DMS153 (cell line): ENCODE measurements at regions not wholly inside any gene's neighbourhood (a gene's known extent, or its start where the extent isn't known, plus 50 kb on each side); places are given as distances from the start of the nearest gene placed in this dataset.

ENCODE experiments used
- DNase-seq: peaks from one replicate; lab custom pipeline; 2025; lab: John Stamatoyannopoulos, UW

DNA sequence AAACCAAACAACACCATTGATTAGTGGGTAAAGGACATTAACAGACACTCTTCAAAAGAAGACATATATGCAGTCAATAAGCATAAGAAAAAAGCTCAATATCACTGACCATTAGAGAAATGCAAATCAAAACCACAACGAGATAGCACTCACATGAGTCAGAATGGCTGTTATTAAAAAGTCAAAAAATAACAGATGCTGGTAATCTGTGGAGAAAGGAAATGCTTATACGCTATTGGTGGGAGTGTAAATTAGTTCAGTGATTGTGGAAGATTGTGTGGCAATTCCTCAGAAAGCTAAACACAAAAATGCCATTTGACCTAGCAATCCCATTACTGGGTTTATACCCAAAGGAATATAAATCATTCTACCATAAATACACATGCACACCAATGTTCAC lies 182.6 kb downstream of the TRPC6 start:
- DNase-seq, result no peak

DNA sequence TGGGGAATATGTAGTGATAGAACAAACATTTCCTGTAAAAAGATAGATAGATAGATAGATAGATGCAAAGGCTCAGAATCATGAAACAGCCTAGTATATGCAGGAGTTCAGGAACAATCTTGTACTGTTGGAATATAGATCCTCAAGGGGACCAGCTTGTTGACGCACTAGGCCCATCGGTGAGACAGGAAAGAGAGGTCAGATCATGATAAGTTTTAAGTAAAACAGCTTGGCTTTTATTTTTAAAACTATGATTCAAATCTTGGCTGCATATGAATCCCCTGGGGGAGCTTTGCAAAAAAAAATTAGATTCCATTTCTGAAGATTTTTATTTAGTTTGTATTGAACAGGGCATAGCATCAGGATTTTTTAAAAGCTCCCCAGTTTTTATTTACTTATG lies 185.8 kb downstream of the TRPC6 start:
- no peak for DNase-seq

DNA sequence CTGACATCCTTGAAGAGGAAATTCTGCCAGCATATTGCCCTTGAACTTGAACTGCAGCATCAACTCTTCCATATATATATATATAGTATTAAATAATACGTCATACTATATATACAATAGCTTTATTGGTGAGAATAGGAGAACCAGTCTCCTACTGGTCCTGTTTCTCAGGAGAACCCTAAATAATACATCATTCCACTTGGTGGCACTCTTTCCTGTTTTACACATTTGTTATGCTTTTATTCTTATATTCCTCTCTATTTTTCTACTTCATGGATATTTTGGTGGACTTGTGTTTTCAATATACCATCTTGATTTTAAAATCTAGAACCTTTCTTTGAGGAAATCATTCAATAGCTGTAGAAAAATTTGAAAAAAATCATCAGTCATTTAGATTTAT lies 193.3 kb downstream of the TRPC6 start:
- no peak for DNase-seq

DNA sequence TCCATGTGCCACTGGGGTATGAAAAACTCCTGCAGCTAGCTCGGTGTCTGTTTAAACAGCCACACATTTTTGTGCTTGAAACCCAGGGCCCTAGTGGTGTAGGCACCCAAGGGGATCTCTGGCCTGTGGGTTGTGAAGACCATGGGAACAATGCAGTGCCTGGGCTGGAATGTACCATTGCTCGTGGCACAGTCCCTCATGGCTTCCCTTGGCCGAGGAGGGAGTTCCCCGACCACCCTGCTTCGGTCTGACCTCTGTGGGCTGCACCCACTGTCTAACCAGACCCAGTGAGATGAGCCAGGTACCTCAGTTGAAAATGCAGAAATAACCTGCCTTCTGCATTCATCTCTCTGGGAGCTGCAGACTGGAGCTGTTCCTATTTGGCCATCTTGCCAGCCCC lies 214.0 kb downstream of the TRPC6 start:
- no peak for DNase-seq

DNA sequence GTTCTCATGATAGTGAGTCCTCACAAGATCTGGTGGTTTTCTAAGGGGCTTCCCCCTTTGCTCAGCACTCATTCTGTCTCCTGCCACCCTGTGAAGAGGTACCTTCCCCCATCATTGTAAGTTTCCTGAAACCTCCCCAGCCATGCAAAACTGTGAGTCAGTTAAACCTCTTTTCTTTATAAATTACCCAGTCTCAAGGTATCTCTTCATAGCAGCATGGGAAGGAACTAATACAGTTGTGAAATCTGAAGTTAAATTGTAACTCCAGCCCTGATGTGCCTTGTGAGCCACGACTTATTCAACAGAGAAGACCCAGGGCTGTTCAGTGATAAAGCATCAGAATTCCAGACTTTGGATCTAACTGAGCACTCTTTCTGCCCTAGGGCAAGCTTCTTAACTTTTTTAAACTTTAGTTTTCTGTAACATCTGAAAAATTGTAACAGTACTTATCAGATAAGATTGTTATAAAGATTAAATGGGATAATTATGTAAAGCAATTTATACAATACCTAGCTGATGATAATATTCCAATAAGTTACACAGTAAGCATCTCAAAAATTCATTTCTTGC lies 220.0 kb downstream of the TRPC6 start:
- DNase-seq, result no peak

DNA sequence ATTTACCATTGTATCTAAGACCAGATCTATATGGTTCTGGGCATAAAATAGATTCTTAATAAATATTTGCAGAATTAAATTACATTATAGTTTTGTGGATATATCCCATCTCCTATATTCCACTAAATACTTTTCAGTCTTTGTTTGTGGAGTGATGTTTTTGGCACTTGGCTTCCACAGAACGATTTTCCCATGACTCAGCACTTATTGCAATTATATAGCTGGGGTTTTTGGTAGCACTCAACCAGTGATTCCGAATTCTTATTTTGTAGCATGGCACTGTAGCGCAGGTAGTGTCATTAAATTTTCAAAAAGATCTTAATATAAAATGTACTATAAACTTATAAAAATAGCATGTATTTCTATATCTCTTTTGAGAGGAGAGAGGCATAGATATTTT lies 221.2 kb downstream of the TRPC6 start:
- no peak for DNase-seq

DNA sequence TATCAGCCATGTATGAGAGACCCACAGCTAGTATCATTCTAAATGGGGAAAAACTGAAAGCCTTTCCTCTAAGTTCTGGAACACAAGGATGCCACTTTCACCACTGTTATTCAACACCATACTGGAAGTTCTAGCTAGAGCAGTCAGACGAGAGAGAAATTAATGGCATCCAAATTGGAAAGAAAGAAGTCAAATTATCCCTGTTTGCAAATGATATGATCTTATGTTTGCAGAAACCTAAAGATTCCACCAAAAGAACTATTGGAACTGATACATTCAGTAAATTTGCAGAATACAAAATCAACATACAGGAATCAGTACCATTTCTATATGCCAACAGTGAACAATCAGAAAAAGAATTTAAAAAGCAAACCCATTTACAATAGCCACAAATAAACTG lies 226.0 kb downstream of the TRPC6 start:
- DNase-seq, result no peak

DNA sequence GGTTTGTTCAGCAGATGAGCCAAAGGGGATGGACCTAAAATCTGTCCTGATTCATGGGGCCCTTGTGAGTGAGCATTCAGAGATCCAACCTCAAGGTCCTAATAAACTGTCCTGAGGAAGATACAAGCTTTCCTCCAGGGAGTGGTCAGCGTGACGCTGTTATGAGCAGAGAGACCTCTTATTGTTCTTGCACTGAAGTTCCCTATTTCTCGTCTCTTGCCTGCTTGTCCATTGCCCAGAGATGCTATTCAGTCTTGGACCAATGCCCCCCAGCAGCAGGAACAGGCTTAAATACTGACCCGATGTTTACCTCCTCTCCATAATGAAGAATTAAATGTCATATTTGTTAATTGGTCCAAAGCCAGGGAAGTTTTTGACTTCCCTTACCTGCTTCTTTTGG lies 225.2 kb upstream of the PGR start:
- no peak for DNase-seq

DNA sequence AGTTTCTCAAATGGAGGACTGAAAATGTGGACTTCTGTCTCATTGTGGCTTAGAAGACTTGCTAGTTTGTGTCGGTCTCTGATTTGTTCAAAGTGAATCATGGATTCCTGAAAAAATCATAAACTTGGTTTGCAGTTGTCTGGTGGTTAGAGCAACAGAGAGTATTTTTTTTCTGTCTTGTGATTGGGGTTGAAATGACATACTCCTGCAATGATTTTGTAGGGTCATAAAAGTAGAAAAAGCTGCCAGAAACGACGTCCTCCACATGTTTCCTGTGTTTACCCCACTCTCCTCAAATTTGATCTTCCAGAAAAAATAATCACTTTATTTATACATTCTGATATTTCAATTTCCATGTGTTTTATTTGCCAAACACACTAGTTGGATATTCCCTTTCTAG lies 219.2 kb upstream of the PGR start:
- no peak for DNase-seq

DNA sequence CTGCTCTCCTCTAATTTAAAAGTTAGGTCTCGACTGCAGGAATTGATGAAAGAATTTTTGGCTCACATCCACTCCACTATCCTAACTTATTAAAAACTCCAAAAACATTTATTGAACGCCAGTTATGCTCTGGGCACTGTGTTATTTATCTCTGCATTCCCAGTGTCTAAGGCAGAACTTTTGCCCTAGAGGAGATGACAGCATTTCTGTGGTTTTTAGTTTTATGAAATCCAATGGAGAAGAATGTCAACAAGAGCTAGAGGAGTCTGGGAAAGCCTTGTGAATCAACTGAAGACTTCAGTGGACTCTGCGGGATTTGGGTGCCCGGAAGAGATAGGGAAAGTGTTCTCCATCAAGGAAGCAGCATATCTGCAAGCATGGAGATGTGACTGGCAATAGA lies 217.0 kb upstream of the PGR start:
- no peak for DNase-seq

DNA sequence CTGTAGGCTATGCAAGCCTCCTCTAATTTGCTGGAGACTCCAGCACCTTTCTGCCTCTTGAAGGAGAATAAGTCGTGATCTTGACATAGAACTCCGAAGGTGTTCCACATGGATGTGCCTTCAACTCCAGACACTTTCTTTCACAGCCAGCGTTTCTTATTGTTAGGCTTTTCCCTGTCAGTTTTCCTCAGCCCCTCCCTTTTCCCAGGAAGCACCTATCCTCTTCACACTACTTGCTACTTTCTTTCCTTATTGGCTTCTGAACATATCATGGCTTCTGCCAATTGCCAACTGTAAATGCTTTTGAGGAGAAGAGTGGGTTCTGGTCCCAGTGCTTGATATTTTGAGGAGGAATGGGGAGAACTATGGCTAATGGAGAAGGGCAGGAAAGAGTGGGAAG lies 216.3 kb upstream of the PGR start:
- DNase-seq, result no peak

DNA sequence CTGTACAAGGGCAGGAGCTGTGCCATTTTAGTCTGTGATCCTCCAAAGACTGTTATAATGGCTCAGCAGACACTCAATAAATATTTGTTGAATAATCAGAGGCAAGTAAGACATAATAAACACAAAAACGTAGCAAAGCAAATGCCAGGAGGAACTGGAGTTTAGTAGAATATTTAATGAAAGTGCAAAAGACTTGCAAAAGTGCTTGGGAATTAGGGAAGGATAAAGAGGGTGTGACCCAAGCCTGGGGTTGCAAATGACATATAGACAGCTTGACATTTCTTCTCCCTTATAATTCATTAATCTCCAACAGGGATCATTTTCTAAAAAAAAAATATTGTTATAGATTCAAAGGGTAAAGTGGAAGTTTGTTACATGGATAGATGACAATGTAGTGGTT lies 212.7 kb upstream of the PGR start:
- no peak for DNase-seq

DNA sequence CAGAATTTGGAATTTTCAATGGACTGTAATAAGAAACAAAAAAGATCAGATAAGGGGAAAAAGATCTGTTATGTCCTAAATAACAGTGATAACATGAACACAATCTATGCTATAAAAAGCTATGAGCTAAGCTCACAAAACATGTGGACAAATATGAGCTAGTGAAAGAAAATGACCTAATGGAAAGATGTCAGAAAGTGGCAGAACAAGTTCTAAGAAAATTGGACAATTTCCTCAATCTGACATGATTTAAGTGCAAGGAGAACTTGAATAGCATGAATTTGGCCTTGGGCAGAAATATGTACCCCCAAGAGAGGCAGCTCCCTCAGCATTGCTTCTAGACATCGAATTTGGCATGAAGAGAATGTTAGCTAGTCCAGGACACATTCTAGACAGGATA lies 212.0 kb upstream of the PGR start:
- DNase-seq, result no peak

DNA sequence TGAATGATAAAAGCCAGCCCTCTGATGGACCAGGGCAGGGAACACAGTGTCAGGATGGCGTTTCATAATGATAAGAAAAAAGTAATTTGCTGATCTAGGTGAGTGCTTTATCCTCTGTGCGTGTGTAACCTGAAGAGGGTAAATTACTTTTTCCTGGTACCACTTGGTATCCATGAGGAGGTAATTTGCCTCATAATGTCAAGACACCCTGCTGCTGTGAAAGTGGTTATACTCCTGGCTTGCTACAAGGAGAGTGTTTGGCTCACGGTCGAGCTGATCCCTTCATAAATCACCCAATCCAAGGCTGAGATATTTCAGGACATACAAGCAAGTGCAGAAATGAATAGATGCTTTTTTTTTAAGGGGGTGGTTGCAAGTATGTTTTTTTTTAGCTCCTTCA lies 207.2 kb upstream of the PGR start:
- DNase-seq, result peak; percentile 20

DNA sequence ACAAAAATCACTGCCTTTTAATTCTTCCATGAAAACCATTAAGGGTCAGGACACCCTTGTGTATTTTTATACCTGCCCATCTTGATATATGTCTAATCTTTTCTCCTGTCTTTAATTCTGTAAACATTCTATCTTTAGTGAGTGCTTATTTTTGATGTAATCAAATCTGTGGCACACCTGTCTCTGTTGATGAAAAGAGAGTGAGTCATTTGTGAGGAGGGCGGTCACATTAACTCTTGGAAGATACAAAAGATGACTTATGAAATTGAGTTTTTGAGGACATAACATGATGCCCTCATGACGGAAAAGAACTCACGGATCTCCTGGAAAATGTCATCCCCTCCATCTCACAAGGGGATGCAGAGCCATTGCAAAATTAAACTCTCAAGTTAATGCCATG lies 206.5 kb upstream of the PGR start:
- no peak for DNase-seq

DNA sequence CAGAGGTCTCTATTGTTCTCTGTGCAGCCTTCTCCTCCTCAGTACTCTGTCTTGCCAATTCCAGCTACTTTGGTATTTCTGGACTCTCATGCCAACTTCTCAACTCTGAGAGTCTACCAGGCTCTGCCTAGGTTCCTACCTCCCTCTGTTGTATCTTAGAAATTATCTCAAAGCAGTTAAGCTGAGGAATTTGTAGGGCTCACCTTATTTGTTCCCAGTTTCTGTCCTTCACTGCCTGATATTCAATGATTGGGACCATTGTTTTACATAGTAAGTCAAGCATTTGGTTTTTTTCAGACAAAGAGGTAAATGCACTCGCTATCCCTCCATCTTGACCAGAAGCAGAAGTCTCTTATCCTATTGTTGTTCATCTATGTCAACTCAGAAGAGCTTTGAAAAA lies 205.0 kb upstream of the PGR start:
- no peak for DNase-seq

DNA sequence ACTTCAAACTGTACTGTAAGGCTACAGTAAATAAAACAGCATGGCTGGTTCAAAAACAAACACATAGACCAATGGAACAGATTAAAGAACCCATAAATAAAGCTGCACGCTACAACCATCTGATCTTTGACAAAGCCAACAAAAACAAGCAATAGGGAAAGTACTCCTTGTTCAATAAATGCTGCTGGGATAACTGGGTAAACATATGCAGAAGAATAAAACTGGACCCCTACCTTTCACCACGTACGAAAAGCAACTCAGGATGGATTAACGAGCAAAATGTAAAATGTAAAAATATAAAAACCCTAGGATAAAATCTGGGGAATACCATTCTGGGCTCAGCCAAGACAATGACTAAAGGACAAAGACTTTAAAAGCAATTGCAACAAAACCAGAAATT lies 201.8 kb upstream of the PGR start:
- no peak for DNase-seq

DNA sequence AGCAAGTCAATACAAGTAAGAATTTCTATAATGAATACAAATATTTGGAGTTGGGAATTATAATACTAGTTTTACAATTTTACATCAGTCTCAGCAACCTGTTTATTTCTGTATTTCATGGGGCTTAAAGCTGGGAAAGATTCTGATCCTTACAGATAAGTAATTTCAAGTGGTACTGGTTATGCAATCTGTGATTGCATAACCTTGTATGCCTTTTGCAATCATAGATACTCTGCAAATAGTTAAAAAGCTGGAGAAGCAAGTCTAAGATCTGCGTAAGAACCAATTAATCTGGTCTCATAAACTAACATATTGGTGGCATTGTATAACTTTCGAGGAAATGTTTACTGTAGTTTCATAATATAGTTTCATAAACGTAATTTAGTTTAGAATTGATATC lies 198.3 kb upstream of the PGR start:
- DNase-seq, result no peak

DNA sequence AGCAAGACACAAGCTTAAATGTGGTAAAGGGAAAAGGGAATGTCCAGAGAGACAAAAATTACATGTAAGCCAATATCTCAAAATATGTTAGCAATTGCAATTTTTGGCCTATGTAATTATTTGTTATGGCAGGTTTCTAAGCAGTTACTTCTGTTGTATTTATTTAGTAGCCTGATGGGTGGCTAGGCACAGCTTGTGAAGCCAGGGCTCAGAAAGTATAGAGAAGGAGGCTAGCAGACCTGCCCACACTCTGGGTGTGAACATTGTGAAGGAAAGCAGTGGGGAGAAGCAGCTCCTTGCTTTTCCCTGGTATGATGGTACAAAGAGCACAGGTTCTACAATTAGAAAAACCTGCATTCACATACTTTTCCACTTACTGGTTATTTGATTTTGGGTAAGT lies 196.5 kb upstream of the PGR start:
- no peak for DNase-seq

DNA sequence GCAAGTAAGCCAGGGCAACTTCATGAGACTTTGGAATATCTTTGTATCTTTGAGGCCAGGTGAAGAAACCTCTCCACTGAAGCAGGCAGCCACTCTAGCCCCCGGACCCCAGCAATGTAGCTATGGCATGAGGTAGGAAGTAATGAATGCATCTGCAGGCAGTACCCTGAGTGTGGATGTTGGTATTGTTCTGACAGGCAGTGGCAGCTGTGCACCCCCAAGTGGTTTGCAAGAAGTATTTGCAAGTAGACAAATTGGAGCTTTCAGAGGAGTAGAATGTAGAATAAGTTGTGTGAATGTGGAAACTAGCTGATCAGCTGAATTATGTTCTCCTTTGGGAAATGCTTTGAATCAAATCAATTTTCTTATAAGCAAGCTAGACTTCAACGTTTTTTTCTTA lies 194.4 kb upstream of the PGR start:
- no peak for DNase-seq

DNA sequence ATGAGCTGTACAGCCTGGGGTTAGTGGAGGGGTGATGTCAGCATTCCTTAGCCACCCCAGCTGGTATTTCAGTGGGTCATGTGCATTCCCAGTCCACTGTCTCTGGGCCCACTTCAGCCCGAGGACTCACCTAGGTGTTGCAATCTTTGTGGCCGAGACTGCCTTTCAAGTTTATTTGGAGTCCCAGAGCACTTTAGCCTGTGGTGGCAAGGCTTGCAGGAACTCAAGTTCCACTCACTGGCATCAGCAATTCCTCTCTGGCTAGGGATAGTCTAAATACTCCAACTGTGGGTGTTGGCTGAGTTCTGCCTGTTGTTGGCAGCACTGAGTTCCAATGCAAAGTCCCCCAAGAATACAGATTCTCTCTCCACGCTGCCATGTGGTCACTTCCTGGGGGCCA lies 191.6 kb upstream of the PGR start:
- DNase-seq, result no peak

DNA sequence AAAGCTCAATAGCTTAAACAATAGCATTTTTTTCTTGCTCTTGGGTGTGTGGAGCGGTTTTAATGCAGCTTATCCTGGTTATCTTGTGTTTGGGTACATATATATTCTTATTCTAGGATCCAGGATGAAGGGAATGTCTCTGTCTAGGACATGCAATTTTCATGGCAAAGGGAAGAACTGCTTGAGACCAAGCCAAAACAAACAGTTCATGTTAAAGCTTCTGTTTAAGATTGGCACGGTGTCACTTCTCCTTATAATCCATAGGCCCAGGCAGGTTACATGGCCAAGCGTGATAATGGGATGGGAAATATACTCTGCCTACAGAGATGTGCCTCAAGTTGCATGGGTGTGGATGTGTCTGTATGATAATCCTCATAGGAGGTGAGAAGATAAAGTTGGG lies 177.1 kb upstream of the PGR start:
- DNase-seq, result no peak

DNA sequence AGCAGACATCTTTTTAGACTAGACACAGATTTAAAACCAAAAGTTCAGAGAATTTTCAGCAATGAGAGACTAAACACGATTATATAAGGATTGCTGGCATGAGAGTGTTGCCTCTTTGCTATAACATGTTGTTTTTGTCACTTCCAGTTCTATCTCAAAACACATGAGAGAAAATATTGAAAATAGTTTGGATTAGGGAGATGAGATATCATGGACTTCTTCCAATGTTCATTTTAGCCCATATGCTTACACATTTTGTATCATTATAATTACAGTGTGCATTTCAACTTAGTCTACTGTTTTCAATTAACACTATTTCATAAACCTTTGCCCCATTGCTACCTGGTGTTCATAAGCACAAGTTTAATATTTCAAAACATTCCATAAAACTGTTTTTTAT lies 175.9 kb upstream of the PGR start:
- DNase-seq, result no peak

DNA sequence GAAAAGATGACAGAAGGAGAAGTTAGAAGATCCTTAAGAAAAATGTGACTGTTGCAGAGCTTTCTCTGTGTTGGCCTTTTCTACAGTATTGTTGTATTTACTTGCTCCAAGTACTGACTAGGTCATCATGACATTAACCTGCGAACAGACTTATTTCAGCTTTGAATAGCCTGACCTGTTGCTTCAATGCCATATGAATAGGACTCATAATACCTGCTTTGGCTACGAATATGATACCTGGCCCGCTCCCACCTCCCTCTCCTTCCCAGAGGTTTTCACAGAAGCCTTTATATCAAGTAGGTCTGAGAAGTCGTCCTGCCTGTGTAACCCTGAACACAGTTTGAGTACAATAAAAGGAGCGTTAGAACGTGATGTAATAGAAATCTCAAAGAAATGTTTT lies 169.6 kb upstream of the PGR start:
- no peak for DNase-seq

DNA sequence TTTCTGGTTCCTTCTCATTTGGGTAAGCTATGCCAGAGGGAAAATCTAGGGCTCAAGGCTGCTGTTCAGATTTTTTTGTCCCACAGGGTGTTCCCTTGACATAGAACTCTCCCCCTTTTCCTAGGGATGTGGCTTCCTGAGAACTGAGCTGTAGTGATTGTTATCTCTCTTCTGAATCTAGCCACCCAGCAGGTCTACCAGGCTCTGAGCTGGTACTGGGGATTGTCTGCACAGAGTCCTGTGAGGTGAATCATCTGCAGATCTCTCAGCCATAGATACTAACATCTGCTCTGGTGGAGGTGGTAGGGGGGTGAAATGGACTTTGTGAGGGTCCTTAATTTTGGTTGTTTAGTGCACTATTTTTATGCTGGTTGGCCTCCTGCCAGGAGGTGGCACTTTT lies 167.3 kb upstream of the PGR start:
- no peak for DNase-seq
